A549 (cell line): ENCODE measurements at regions not wholly inside any gene's neighbourhood (a gene's known extent, or its start where the extent isn't known, plus 50 kb on each side); places are given as distances from the start of the nearest gene placed in this dataset.

Source experiments
- ATAC-seq, 2 experiments: fragments of 200-7000 bp in 1 of 2; fragments of >200 bp in 1 of 2; cut with Nextera tagmentation in 1 of 2; cut with Tn5 transposase in 1 of 2; 3 replicates each; pipeline versions ENCODE4 v1.8.0 to v1.9.1; 2018 to 2020; ENCODE audit warnings: mild to moderate bottlenecking in 1 of 2, moderate library complexity in 1 of 2
- CTCF ChIA-PET: fragments of 300-600 bp; sonication (Branson Sonifier 250); formaldehyde crosslinking; extraction: SDS; loops from one replicate; lab custom pipeline; 2021; ENCODE audit warnings: antibody characterized with exemption, inconsistent platforms; lab: Yijun Ruan, JAX
- POLR2A ChIA-PET: fragments of 350-600 bp; formaldehyde crosslinking; extraction: SDS; loops from one replicate; lab custom pipeline; 2021; ENCODE audit warnings: antibody characterized with exemption, inconsistent platforms; lab: Yijun Ruan, JAX
- DNase-seq, 2 experiments: peaks; one replicate each; pipeline versions ENCODE4 v3.0.0 to v3.0.0-alpha.2; 2011 to 2016; ENCODE audit warnings: low read depth in 1 of 2, low spot score in 1 of 2
- FAIRE-seq: peaks from 2 replicates; lab custom pipeline; 2011; peaks lifted over from hg19 to GRCh38; lab: Jason Lieb, UNC
- H3K27ac ChIP-seq, 2 experiments: fragments of >200 bp; sonication (Bioruptor Twin); formaldehyde crosslinking; 3 replicates each; pipeline ENCODE4 v1.5.1; 2016 to 2017
- H3K4me1 ChIP-seq: fragments of >200 bp; sonication (Bioruptor Twin); formaldehyde crosslinking; 3 replicates; pipeline ENCODE4 v1.6.1; 2016
- H3K4me2 ChIP-seq: fragments of >200 bp; sonication (Bioruptor Twin); formaldehyde crosslinking; 3 replicates; pipeline ENCODE4 v1.6.1; 2016
- H3K4me3 ChIP-seq: fragments of >200 bp; sonication (Bioruptor Twin); formaldehyde crosslinking; 3 replicates; pipeline ENCODE4 v1.5.1; 2016
- H3K9me3 ChIP-seq: fragments of >200 bp; sonication (Bioruptor Twin); formaldehyde crosslinking; 3 replicates; pipeline ENCODE4 v1.6.1; 2016
- EHMT2 ChIP-seq: fragments of 200-600 bp; sonication (generic); IDR thresholded peaks from 2 replicates; pipeline ENCODE4 v1.6.1; 2016; ENCODE audit warnings: antibody characterized with exemption, low read depth, mild to moderate bottlenecking, moderate library complexity
- EP300 ChIP-seq, 2 experiments: fragments of >200 bp; sonication (Bioruptor Twin); formaldehyde crosslinking; IDR thresholded peaks; 2 replicates in 1 of 2; 3 replicates in 1 of 2; pipeline ENCODE4 v1.6.1; 2016 to 2017
- FOXS1 ChIP-seq: fragments of 250-450 bp; sonication (Bioruptor Pico); IDR thresholded peaks from 2 replicates; pipeline ENCODE4 v1.5.0; 2020; ENCODE audit warnings: mild to moderate bottlenecking, moderate library complexity
- HOXB13 ChIP-seq: fragments of 250-450 bp; sonication (Bioruptor Pico); IDR thresholded peaks from 2 replicates; pipeline ENCODE4 v1.5.0; 2020; ENCODE audit warnings: low read depth, mild to moderate bottlenecking, moderate library complexity
- HOXB5 ChIP-seq: fragments of 250-450 bp; sonication (Bioruptor Pico); IDR thresholded peaks from 2 replicates; pipeline ENCODE4 v1.5.0; 2020; ENCODE audit warnings: mild to moderate bottlenecking, moderate library complexity
- JUN ChIP-seq, 2 experiments: fragments of >200 bp; sonication (Bioruptor Twin); formaldehyde crosslinking; IDR thresholded peaks; 2 replicates in 1 of 2; 3 replicates in 1 of 2; pipeline ENCODE4 v1.6.1; 2016 to 2017
- JUNB ChIP-seq: fragments of >200 bp; sonication (Bioruptor Twin); formaldehyde crosslinking; IDR thresholded peaks from 2 replicates; pipeline ENCODE4 v1.6.1; 2016
- KDM1A ChIP-seq: fragments of 200-600 bp; sonication (generic); IDR thresholded peaks from 2 replicates; pipeline ENCODE4 v1.6.1; 2016; ENCODE audit warnings: low read depth, mild to moderate bottlenecking
- KDM5A ChIP-seq: fragments of 200-600 bp; sonication (generic); IDR thresholded peaks from 2 replicates; pipeline ENCODE4 v1.6.1; 2016; ENCODE audit warnings: antibody characterized with exemption, mild to moderate bottlenecking
- MAZ ChIP-seq: fragments of 150-350 bp; IDR thresholded peaks from 2 replicates; pipeline ENCODE4 v1.6.1; 2014; ENCODE audit warnings: antibody characterized with exemption, low read depth, low read length, borderline replicate concordance
- NPAS2 ChIP-seq: fragments of 250-450 bp; sonication (Bioruptor Pico); IDR thresholded peaks from 2 replicates; pipeline ENCODE4 v1.8.0; 2022; ENCODE audit warnings: mild to moderate bottlenecking, moderate library complexity, borderline replicate concordance
- RCOR1 ChIP-seq: fragments of 150-350 bp; IDR thresholded peaks from 2 replicates; pipeline ENCODE4 v1.6.1; 2014; ENCODE audit warnings: antibody characterized with exemption, low read length, low read depth
- RFX5 ChIP-seq: fragments of 450-650 bp; IDR thresholded peaks from 2 replicates; pipeline ENCODE4 v1.7.1; 2014; ENCODE audit warnings: antibody characterized with exemption, mild to moderate bottlenecking, moderate library complexity
- RNF2 ChIP-seq: fragments of 200-600 bp; sonication (generic); IDR thresholded peaks from 2 replicates; pipeline ENCODE4 v1.6.1; 2016; ENCODE audit warnings: low read depth, mild to moderate bottlenecking, antibody characterized with exemption, moderate library complexity, borderline replicate concordance
- SMC3 ChIP-seq: fragments of >200 bp; sonication (Bioruptor Twin); formaldehyde crosslinking; IDR thresholded peaks from 3 replicates; pipeline ENCODE4 v1.6.1; 2018; ENCODE audit warnings: inconsistent platforms
- TFCP2L1 ChIP-seq: fragments of 250-450 bp; sonication (Bioruptor Pico); IDR thresholded peaks from 2 replicates; pipeline ENCODE4 v1.5.0; 2021; ENCODE audit warnings: mild to moderate bottlenecking
- TP53 ChIP-seq: fragments of 250-450 bp; sonication (Bioruptor Pico); IDR thresholded peaks from 2 replicates; pipeline ENCODE4 v1.5.0; 2021; ENCODE audit warnings: mild to moderate bottlenecking, moderate library complexity
- ZFP36 ChIP-seq: fragments of 450-650 bp; IDR thresholded peaks from 2 replicates; pipeline ENCODE4 v1.6.1; 2014; ENCODE audit warnings: borderline replicate concordance; ENCODE audit not compliant: partially characterized antibody
- ZNF302 ChIP-seq: fragments of 250-450 bp; sonication (Bioruptor Pico); IDR thresholded peaks from 2 replicates; pipeline ENCODE4 v1.9.0; 2021; ENCODE audit warnings: inconsistent platforms, mild to moderate bottlenecking, moderate library complexity
- WGBS: methylation state at CpG from one replicate; pipeline ENCODE4 v1.1.6; 2017; ENCODE audit errors: missing lambda C conversion rate; 5-methylcytosine and 5-hydroxymethylcytosine counted together
- TF ChIP-seq, protein P1 (sequence below): fragments of 450-650 bp; IDR thresholded peaks from 2 replicates; pipeline ENCODE4 v1.6.1; 2014; ENCODE audit warnings: antibody characterized with exemption
- TF ChIP-seq, protein P2 (sequence below): fragments of 150-350 bp; IDR thresholded peaks from 2 replicates; pipeline ENCODE4 v1.6.1; 2014; ENCODE audit warnings: low read depth, mild to moderate bottlenecking, low read length
- TF ChIP-seq, protein P3 (sequence below): IDR thresholded peaks from 2 replicates; pipeline ENCODE4 v1.6.1; 2012; ENCODE audit warnings: low read depth, borderline replicate concordance
- TF ChIP-seq, protein P4 (sequence below): fragments of >200 bp; sonication (Bioruptor Twin); formaldehyde crosslinking; IDR thresholded peaks from 3 replicates; pipeline ENCODE4 v1.5.1; 2016
- TF ChIP-seq, protein P5 (sequence below): fragments of 250-450 bp; sonication (Bioruptor Pico); IDR thresholded peaks from 2 replicates; pipeline ENCODE4 v1.5.0; 2020; ENCODE audit warnings: low read depth, mild to moderate bottlenecking, moderate library complexity
- TF ChIP-seq, protein P6 (sequence below): IDR thresholded peaks from 2 replicates; pipeline ENCODE4 v1.6.1; 2012

DNA sequence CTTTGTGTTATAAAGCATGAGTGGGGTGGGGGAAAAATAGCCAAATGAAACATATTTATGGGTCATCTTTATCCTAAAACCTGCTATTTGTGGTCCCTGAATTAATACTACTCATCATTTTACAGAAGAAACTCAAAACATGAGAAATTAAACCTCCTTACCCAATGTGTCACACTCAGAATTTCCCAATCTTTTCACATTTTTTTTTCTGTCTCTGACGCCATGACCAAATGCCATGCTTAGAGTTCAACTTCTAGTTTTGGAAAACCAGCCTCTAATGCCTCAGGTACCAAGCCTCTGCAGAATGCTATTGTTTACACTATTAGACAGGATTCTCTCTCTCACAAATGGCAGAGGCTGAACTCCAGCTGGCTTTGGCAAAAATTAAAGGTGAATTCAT, 505.5 kb upstream of the WWC1 start (continued):
- TF ChIP-seq EHMT2 (no peak), RNF2 (no peak)
- TF ChIP-seq, protein P1, sequence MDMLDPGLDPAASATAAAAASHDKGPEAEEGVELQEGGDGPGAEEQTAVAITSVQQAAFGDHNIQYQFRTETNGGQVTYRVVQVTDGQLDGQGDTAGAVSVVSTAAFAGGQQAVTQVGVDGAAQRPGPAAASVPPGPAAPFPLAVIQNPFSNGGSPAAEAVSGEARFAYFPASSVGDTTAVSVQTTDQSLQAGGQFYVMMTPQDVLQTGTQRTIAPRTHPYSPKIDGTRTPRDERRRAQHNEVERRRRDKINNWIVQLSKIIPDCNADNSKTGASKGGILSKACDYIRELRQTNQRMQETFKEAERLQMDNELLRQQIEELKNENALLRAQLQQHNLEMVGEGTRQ = no peak

DNA sequence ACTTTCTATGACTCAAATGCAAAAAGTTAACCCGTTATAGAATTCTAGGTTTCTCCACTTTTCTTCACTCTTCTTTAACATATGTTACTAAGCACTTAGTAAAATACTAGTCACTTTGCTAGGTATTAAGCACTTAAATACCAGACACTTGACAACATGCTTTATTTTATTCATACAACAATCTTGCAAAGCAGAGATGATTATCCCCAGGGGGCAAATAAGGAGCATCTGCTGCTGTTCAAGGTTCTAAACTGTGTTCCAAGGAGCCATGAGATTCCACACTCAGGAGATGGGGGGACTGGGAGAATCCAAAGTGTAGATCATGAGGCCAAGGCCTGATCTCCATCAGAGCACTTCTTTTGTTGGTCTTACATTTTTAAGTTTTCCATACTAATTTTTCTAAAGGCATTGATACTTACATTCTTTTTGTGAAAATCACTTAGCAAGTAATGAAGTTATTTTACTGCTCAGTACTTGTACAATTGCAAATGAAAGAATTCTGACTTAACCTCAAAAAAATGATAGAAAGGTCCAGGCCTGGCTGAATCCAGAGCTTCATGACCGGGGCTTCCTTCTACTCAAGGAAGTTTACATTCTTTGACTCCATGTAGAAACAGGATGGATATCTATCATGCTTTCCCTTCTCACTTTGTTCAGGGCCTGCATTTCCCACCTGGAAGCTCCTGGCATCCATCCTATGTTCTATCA, 504.4 kb upstream of the WWC1 start:
- no peak for FAIRE-seq
- no peak overlapping the region for H3K27ac ChIP-seq
- no peak for ATAC-seq
- POLR2A ChIA-PET = no interaction called here
- WGBS = 8% methylated on average over 2 of the region's 2 CpGs
- no peak overlapping the region for H3K4me2 ChIP-seq
- no peaks in the 10 kb centered on the region for H3K9me3 ChIP-seq
- CTCF ChIA-PET = interaction anchor here (0.7 to 1.5 kb wide), 2 partner anchors 12 to 38 kb away, joined by 3 to 6 read pairs; no protein-coding TSS in a partner anchor
- no peak for DNase-seq
- H3K4me1 ChIP-seq = no peaks in the 10 kb centered on the region
- no peak overlapping the region for H3K4me3 ChIP-seq
- TF ChIP-seq, protein P2, sequence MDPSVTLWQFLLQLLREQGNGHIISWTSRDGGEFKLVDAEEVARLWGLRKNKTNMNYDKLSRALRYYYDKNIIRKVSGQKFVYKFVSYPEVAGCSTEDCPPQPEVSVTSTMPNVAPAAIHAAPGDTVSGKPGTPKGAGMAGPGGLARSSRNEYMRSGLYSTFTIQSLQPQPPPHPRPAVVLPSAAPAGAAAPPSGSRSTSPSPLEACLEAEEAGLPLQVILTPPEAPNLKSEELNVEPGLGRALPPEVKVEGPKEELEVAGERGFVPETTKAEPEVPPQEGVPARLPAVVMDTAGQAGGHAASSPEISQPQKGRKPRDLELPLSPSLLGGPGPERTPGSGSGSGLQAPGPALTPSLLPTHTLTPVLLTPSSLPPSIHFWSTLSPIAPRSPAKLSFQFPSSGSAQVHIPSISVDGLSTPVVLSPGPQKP = no peak
- TF ChIP-seq ZNF302 (CRISPR knock-in tag) = no peak
- no peak for TF ChIP-seq NPAS2 (CRISPR knock-in tag)
- TF ChIP-seq KDM5A = no peak
- TF ChIP-seq, protein P3, sequence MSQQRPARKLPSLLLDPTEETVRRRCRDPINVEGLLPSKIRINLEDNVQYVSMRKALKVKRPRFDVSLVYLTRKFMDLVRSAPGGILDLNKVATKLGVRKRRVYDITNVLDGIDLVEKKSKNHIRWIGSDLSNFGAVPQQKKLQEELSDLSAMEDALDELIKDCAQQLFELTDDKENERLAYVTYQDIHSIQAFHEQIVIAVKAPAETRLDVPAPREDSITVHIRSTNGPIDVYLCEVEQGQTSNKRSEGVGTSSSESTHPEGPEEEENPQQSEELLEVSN = no peak
- no peak for TF ChIP-seq HOXB13 (CRISPR knock-in tag)
- TF ChIP-seq EP300 (IDR thresholded peaks at IDR 0.05) = no peak
- no peak for TF ChIP-seq RFX5

DNA sequence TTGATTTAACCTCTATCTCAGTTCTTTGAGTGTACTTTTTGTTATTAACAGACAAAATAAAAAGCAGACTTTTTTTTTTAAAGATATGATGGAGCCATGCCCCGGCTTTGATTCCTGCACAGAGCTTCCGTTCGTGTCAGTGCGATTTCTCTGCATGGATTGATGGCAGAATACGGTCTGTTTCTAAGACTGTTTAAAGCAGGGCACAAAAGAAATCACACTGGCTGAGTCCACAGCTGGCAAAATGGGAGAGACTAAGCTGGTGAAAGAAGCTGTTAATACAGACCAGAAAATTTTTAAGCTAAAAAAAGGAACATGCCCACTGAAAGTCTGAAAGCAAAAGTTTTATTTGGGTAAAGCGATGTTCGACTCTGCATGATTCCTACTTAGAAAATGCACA, 501.4 kb upstream of the WWC1 start:
- ATAC-seq (no peak), FAIRE-seq (no peak), DNase-seq (no peak)
- Histone ChIP-seq H3K4me1 (no peaks in the 10 kb centered on the region), H3K9me3 (no peaks in the 10 kb centered on the region), H3K27ac (no peak overlapping the region), H3K4me3 (no peak overlapping the region), H3K4me2 (no peak overlapping the region)
- ChIA-PET POLR2A (interaction anchor here (0.6 kb wide), 1 partner anchor 28 kb away, joined by 3 read pairs; no protein-coding TSS in a partner anchor), CTCF (no interaction called here)
- TF ChIP-seq RCOR1 (no peak), TFCP2L1 (no peak), MAZ (no peak), SMC3 (no peak), KDM1A (no peak), FOXS1 (no peak), ZFP36 (no peak), JUNB (no peak), RFX5 (no peak), KDM5A (no peak), JUN (IDR thresholded peaks at IDR 0.05) (no peak), TP53 (CRISPR knock-in tag) (no peak), HOXB5 (CRISPR knock-in tag) (no peak)
- TF ChIP-seq, protein P4, sequence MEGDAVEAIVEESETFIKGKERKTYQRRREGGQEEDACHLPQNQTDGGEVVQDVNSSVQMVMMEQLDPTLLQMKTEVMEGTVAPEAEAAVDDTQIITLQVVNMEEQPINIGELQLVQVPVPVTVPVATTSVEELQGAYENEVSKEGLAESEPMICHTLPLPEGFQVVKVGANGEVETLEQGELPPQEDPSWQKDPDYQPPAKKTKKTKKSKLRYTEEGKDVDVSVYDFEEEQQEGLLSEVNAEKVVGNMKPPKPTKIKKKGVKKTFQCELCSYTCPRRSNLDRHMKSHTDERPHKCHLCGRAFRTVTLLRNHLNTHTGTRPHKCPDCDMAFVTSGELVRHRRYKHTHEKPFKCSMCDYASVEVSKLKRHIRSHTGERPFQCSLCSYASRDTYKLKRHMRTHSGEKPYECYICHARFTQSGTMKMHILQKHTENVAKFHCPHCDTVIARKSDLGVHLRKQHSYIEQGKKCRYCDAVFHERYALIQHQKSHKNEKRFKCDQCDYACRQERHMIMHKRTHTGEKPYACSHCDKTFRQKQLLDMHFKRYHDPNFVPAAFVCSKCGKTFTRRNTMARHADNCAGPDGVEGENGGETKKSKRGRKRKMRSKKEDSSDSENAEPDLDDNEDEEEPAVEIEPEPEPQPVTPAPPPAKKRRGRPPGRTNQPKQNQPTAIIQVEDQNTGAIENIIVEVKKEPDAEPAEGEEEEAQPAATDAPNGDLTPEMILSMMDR = no peak
- TF ChIP-seq, protein P5, sequence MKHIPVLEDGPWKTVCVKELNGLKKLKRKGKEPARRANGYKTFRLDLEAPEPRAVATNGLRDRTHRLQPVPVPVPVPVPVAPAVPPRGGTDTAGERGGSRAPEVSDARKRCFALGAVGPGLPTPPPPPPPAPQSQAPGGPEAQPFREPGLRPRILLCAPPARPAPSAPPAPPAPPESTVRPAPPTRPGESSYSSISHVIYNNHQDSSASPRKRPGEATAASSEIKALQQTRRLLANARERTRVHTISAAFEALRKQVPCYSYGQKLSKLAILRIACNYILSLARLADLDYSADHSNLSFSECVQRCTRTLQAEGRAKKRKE (CRISPR knock-in tag) = no peak
- TF ChIP-seq, protein P6, sequence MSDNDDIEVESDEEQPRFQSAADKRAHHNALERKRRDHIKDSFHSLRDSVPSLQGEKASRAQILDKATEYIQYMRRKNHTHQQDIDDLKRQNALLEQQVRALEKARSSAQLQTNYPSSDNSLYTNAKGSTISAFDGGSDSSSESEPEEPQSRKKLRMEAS = no peak
- WGBS = 67% methylated on average over 7 of the region's 7 CpGs
